ENCODE measurements at regions not wholly inside any gene's neighbourhood (a gene's known extent, or its start where the extent isn't known, plus 50 kb on each side); places are given as distances from the start of the nearest gene placed in this dataset.

DNA sequence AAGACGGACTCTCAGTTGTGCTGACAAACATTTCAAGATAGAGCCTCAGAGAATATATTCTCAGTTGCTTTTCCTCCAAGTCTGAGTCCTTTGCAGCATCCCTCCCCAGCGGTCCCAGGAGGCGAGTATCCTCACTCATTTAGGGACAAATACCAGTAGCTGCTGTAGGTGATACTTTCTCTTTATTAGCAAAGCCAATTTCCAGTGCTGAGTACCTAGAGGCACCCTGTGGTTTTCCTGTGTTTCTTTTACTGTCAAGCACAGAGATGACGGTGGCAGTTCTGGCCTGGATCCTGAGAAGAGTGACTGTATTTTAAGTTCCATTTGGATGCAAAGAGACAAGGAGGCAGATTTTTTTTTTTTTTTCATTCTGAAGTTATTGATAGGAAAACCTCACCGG, 1058.4 kb downstream of the SORCS3 start:
- Histone ChIP-seq H3K36me3 (no peaks in the 10 kb centered on the region), H3K27ac (no peak overlapping the region), H3K4me3 (no peak overlapping the region), H3K27me3 (no peaks in the 10 kb centered on the region), H3K9me3 (no peaks in the 10 kb centered on the region), H3K4me1 (no peaks in the 10 kb centered on the region)
- DNase-seq (no peak), ATAC-seq (no peak)
- intact Hi-C loops (cut with DNase I): no loop called here
- WGBS (ENCODE audit: insufficient coverage, low coverage, low lambda C conversion rate, missing lambda C conversion rate): 39% methylated on average over 5 of the region's 5 CpGs
- no peak for TF ChIP-seq POLR2A (IDR thresholded peaks at IDR 0.05)
- TF ChIP-seq CTCF (IDR thresholded peaks at IDR 0.05): no peak

- DNase-seq (no peak), ATAC-seq (no peak)
- intact Hi-C loops (cut with DNase I): no loop called here
- H3K27ac ChIP-seq: no peak overlapping the region
- no peaks in the 10 kb centered on the region for H3K9me3 ChIP-seq
- no peak overlapping the region for H3K4me3 ChIP-seq
- no peaks in the 10 kb centered on the region for H3K27me3 ChIP-seq
- H3K4me1 ChIP-seq: no peaks in the 10 kb centered on the region
- no peak for TF ChIP-seq CTCF (IDR thresholded peaks at IDR 0.05)
- no peak for TF ChIP-seq POLR2A (IDR thresholded peaks at IDR 0.05)
- H3K36me3 ChIP-seq: no peaks in the 10 kb centered on the region
- 33% methylated on average over 2 of the region's 2 CpGs for WGBS (ENCODE audit: insufficient coverage, low coverage, low lambda C conversion rate, missing lambda C conversion rate)
These were observed 1057.5 kb downstream of the SORCS3 start for GRCh38 chr10:105698592-105698991.

DNA sequence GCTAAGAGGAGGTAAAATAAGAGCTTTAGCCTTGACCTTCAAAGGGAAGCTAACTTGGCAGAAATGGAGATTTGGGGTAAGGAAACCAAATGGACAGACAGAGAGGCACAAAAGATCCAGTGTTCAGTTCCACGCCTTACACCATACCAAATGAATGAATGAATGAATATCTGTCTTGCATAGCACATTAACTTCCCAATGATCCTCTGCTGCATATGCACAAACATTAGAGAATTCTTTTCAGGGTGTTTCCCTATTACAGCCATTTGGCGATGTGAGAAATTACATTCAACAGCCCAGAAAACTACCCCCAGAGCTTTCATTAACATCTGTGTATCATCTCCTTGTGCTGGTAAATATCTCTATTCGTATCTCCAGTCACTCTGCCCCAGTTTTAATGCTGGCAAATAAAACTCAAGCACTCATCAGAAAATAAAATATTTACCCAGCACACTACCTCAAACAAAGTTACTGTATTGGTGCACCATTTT, 1056.2 kb downstream of the SORCS3 start:
- 37% methylated on average over 3 of the region's 3 CpGs for WGBS (ENCODE audit: insufficient coverage, low coverage, low lambda C conversion rate, missing lambda C conversion rate)
- no peaks in the 10 kb centered on the region for H3K36me3 ChIP-seq
- intact Hi-C loops (cut with DNase I): no loop called here
- H3K27ac ChIP-seq: no peak overlapping the region
- H3K9me3 ChIP-seq: no peaks in the 10 kb centered on the region
- TF ChIP-seq POLR2A (IDR thresholded peaks at IDR 0.05) (no peak), CTCF (IDR thresholded peaks at IDR 0.05) (no peak)
- ATAC-seq (no peak), DNase-seq (no peak)
- H3K27me3 ChIP-seq: no peaks in the 10 kb centered on the region
- no peaks in the 10 kb centered on the region for H3K4me1 ChIP-seq
- no peak overlapping the region for H3K4me3 ChIP-seq

GRCh38 chr10:105691811-105692210, 1050.7 kb downstream of the SORCS3 start:
- 15% methylated on average over 1 of the region's 1 CpG for WGBS (ENCODE audit: insufficient coverage, low coverage, low lambda C conversion rate, missing lambda C conversion rate)
- Histone ChIP-seq H3K36me3 (no peaks in the 10 kb centered on the region), H3K4me3 (no peak overlapping the region), H3K27me3 (no peaks in the 10 kb centered on the region), H3K27ac (no peak overlapping the region), H3K9me3 (no peaks in the 10 kb centered on the region), H3K4me1 (no peaks in the 10 kb centered on the region)
- no peak for DNase-seq
- no peak for TF ChIP-seq CTCF (IDR thresholded peaks at IDR 0.05)
- no peak for TF ChIP-seq POLR2A (IDR thresholded peaks at IDR 0.05)
- ATAC-seq: no peak
- intact Hi-C loops (cut with DNase I): no loop called here

GRCh38 chr10:105682911-105683310, 1041.8 kb downstream of the SORCS3 start:
- WGBS (ENCODE audit: insufficient coverage, low coverage, low lambda C conversion rate, missing lambda C conversion rate): 27% methylated on average over 3 of the region's 3 CpGs
- Histone ChIP-seq H3K27me3 (no peaks in the 10 kb centered on the region), H3K27ac (no peak overlapping the region), H3K9me3 (no peaks in the 10 kb centered on the region), H3K36me3 (no peaks in the 10 kb centered on the region), H3K4me1 (no peaks in the 10 kb centered on the region), H3K4me3 (no peak overlapping the region)
- DNase-seq (no peak), ATAC-seq (no peak)
- no peak for TF ChIP-seq CTCF (IDR thresholded peaks at IDR 0.05)
- TF ChIP-seq POLR2A (IDR thresholded peaks at IDR 0.05): no peak
- intact Hi-C loops (cut with DNase I): no loop called here

Measured in right lobe of liver (tissue), 6 donors.